GM10248 (cell line): ENCODE measurements at regions not wholly inside any gene's neighbourhood (a gene's known extent, or its start where the extent isn't known, plus 50 kb on each side); places are given as distances from the start of the nearest gene placed in this dataset.

ENCODE experiments used
- CTCF ChIA-PET: fragments of 300-600 bp; sonication (Branson Sonifier 250); formaldehyde crosslinking; extraction: SDS; loops from one replicate; lab custom pipeline; 2021; ENCODE audit warnings: antibody characterized with exemption; lab: Yijun Ruan, JAX
- POLR2A ChIA-PET: fragments of 350-650 bp; sonication (Branson Sonifier 250); formaldehyde crosslinking; extraction: SDS; loops from one replicate; lab custom pipeline; 2020; ENCODE audit warnings: antibody characterized with exemption; lab: Yijun Ruan, JAX
- DNase-seq: peaks from one replicate; pipeline ENCODE4 v3.0.0; 2012; ENCODE audit errors: extremely low spot score
- CTCF ChIP-seq: IDR thresholded peaks from 2 replicates; pipeline ENCODE4 v1.5.1; 2012; ENCODE audit warnings: mild to moderate bottlenecking, low read depth; ENCODE audit errors: extremely low read depth, missing control alignments, control extremely low read depth

GRCh38 chr10:90418869-90419652, 438.8 kb downstream of the HTR7 start:
- POLR2A ChIA-PET, result no interaction called here
- TF ChIP-seq CTCF, result no peak
- DNase-seq, result no peak
- CTCF ChIA-PET, result no interaction called here

- ChIA-PET POLR2A (no interaction called here), CTCF (interaction anchor here (1.4 kb wide), 1 partner anchor 17 kb away, joined by 6 read pairs; no protein-coding TSS in a partner anchor)
- no peak for DNase-seq
- no peak for TF ChIP-seq CTCF
Measured at GRCh38 chr10:90420637-90421318, 437.1 kb downstream of the HTR7 start.

DNA sequence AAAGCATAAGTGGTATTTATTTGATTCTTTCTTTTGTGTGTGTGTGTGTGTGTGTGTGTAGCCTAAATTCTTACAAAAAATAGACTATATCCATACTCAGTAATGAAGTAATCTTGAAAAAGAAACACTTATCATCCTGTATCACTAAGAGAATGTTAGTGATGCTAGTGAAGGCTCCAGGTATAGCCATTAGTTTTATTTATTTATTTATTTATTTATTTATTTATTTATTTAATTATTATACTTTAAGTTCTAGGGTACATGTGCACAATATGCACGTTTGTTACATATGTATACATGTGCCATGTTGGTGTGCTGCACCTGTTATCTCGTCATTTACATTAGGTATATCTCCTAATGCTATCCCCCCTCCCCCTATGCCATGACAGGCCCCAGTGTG, 436.0 kb downstream of the HTR7 start:
- CTCF ChIA-PET, result interaction anchor here (1.4 kb wide), 1 partner anchor 16 kb away, joined by 6 read pairs; no protein-coding TSS in a partner anchor
- TF ChIP-seq CTCF, result no peak
- no peak for DNase-seq
- POLR2A ChIA-PET, result no interaction called here

DNA sequence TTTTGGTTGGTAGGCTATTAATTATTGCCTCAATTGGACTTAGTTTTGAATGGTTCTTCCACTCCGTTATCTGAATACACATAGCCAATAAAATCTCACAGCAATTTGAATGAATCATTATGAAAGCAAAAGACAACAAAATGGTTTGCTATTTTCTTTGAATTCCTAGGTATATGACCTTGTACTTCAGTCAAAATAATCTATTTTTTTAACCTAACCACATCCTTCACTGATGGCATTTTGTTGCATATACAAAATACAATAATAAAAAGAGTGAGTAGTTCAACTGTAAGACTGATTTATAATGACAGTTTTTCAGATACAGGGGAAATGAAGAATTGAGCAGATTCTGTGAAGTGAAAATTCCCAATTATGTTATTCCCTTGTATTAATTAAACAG, 433.1 kb downstream of the HTR7 start:
- POLR2A ChIA-PET, result no interaction called here
- DNase-seq, result no peak
- CTCF ChIA-PET, result no interaction called here
- no peak for TF ChIP-seq CTCF

DNA sequence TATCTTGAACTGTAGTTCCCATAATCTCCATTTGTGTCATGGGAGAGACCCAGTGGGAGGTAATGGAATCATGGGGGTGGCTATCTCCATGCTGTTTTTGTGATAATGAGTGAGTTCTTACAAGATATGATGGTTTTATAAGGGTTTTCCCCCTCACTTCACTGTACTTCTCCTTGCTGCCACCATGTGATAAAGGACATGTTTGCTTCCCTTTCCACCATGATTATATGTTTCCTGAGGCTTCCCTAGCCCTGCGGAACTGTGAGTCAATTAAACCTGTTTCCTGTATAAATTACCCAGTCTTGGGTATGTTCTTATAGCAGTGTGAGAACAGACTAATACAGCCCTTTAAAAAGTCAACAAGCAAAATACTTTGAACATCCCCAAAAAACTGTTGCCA, 427.7 kb downstream of the HTR7 start:
- ChIA-PET POLR2A (no interaction called here), CTCF (interaction anchor here (1.1 to 2.0 kb wide), 2 partner anchors 11 to 19 kb away, joined by 3 to 6 read pairs; no protein-coding TSS in a partner anchor)
- TF ChIP-seq CTCF, result no peak
- no peak for DNase-seq

DNA sequence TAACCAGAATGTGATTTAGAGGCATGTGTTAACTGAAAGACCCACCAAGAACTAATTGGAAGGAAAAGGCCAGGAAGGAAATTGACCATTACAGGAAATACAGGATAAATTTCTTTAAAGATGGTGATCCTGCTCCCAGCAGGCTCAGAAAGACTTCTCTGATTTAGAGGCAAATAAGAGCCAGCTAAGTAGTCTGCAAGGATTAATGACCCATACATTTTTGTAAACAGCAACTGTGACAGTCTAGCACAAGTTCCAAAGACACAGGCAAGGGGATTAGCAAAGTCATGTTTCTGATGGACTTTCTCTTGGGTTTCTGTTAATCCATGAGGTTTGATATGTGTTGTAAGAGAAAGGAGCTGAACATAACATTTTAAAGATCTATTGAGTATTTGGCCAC, 425.0 kb downstream of the HTR7 start:
- ChIA-PET POLR2A (no interaction called here), CTCF (no interaction called here)
- no peak for TF ChIP-seq CTCF
- DNase-seq, result no peak
